IgD-negative memory B cell (primary cell): ENCODE measurements at regions not wholly inside any gene's neighbourhood (a gene's known extent, or its start where the extent isn't known, plus 50 kb on each side); places are given as distances from the start of the nearest gene placed in this dataset.
A peak's percentile ranks its signal among the peaks of the same experiment; 100 is the strongest.

ENCODE experiments used
- H3K27ac Mint-ChIP-seq, 3 donors: one replicate each; pipeline ENCODE4 v1.8.0; 2020 to 2022; ENCODE audit warnings: mild to moderate bottlenecking in 3 of 3, mixed read lengths in 3 of 3, moderate library complexity in 1 of 3
- H3K27me3 Mint-ChIP-seq: one replicate; pipeline ENCODE4 v1.8.0; 2021; ENCODE audit warnings: mixed read lengths
- H3K36me3 Mint-ChIP-seq: one replicate; pipeline ENCODE4 v1.8.0; 2020; ENCODE audit warnings: mild to moderate bottlenecking, mixed read lengths
- H3K4me1 Mint-ChIP-seq, 3 donors: one replicate each; pipeline ENCODE4 v1.8.0; 2020 to 2022; ENCODE audit warnings: mixed read lengths in 3 of 3, mild to moderate bottlenecking in 1 of 3
- H3K4me3 Mint-ChIP-seq, 4 donors: one replicate each; pipeline ENCODE4 v1.8.0; 2020 to 2022; ENCODE audit warnings: mild to moderate bottlenecking in 4 of 4, mixed read lengths in 4 of 4, moderate library complexity in 3 of 4
- H3K9me3 Mint-ChIP-seq, 3 donors: one replicate each; pipeline ENCODE4 v1.8.0; 2020 to 2021; ENCODE audit warnings: mixed read lengths in 3 of 3, mild to moderate bottlenecking in 1 of 3

- no peak overlapping the region for H3K27ac Mint-ChIP-seq
- no peak overlapping the region for H3K4me3 Mint-ChIP-seq
- H3K9me3 Mint-ChIP-seq = peaks cover 0 to 6% (median 2%) of the 10 kb centered on the region in 3 donors
- H3K4me1 Mint-ChIP-seq = no peaks in the 10 kb centered on the region
- peaks cover 3% of the 10 kb centered on the region for H3K27me3 Mint-ChIP-seq
- H3K36me3 Mint-ChIP-seq = no peaks in the 10 kb centered on the region
These were observed 611.7 kb downstream of the UTRN start for GRCh38 chr6:144896871-144897270.

- Mint-ChIP-seq H3K27ac (no peak overlapping the region), H3K9me3 (peaks cover 0 to 12% (median 6%) of the 10 kb centered on the region in 3 donors), H3K27me3 (peaks cover 3% of the 10 kb centered on the region), H3K36me3 (no peaks in the 10 kb centered on the region), H3K4me3 (no peak overlapping the region), H3K4me1 (no peaks in the 10 kb centered on the region)
These were observed 612.3 kb downstream of the UTRN start for GRCh38 chr6:144897441-144897921.

GRCh38 chr6:144898052-144898689, 613.0 kb downstream of the UTRN start:
- Mint-ChIP-seq H3K4me3 (no peak overlapping the region), H3K36me3 (no peaks in the 10 kb centered on the region), H3K27ac (no peak overlapping the region), H3K9me3 (peaks cover 2 to 19% (median 10%) of the 10 kb centered on the region in 3 donors), H3K27me3 (peaks cover 5% of the 10 kb centered on the region), H3K4me1 (no peaks in the 10 kb centered on the region)

- H3K36me3 Mint-ChIP-seq = no peaks in the 10 kb centered on the region
- no peaks in the 10 kb centered on the region for H3K4me1 Mint-ChIP-seq
- peaks cover 8% of the 10 kb centered on the region for H3K27me3 Mint-ChIP-seq
- peaks cover 5 to 19% (median 12%) of the 10 kb centered on the region in 3 donors for H3K9me3 Mint-ChIP-seq
- no peak overlapping the region for H3K27ac Mint-ChIP-seq
- no peak overlapping the region for H3K4me3 Mint-ChIP-seq
These were observed 613.6 kb downstream of the UTRN start for GRCh38 chr6:144898741-144899140.

- Mint-ChIP-seq H3K27ac (no peak overlapping the region), H3K36me3 (no peaks in the 10 kb centered on the region), H3K9me3 (peaks cover 5 to 19% (median 12%) of the 10 kb centered on the region in 3 donors), H3K4me1 (no peaks in the 10 kb centered on the region), H3K27me3 (peaks cover 9% of the 10 kb centered on the region), H3K4me3 (no peak overlapping the region)
These were observed 614.0 kb downstream of the UTRN start for GRCh38 chr6:144899161-144899560.

- Mint-ChIP-seq H3K4me1 (no peaks in the 10 kb centered on the region), H3K4me3 (no peak overlapping the region), H3K27me3 (peaks cover 7% of the 10 kb centered on the region), H3K27ac (no peak overlapping the region), H3K9me3 (peaks cover 5 to 19% (median 12%) of the 10 kb centered on the region in 3 donors), H3K36me3 (no peaks in the 10 kb centered on the region)
These were observed 616.3 kb downstream of the UTRN start for GRCh38 chr6:144901412-144901811.

- Mint-ChIP-seq H3K36me3 (peaks cover 7% of the 10 kb centered on the region), H3K4me1 (peaks cover 0 to 4% (median 3%) of the 10 kb centered on the region in 3 donors), H3K27me3 (peaks cover 8% of the 10 kb centered on the region), H3K9me3 (peaks cover 2 to 3% (median 2%) of the 10 kb centered on the region in 3 donors), H3K4me3 (no peak overlapping the region), H3K27ac (no peak overlapping the region)
These were observed 622.9 kb downstream of the UTRN start for GRCh38 chr6:144908004-144908403.

- peaks cover 0 to 4% (median 3%) of the 10 kb centered on the region in 3 donors for H3K4me1 Mint-ChIP-seq
- H3K27ac Mint-ChIP-seq = peak overlapping the region in 1 of 3 donors; percentile 68
- peaks cover 4% of the 10 kb centered on the region for H3K27me3 Mint-ChIP-seq
- no peaks in the 10 kb centered on the region for H3K9me3 Mint-ChIP-seq
- H3K4me3 Mint-ChIP-seq = no peak overlapping the region
- peaks cover 7% of the 10 kb centered on the region for H3K36me3 Mint-ChIP-seq
These were observed 624.7 kb downstream of the UTRN start for GRCh38 chr6:144909753-144910285.

- no peak overlapping the region for H3K27ac Mint-ChIP-seq
- peaks cover 0 to 4% (median 3%) of the 10 kb centered on the region in 3 donors for H3K4me1 Mint-ChIP-seq
- peaks cover 7% of the 10 kb centered on the region for H3K36me3 Mint-ChIP-seq
- H3K27me3 Mint-ChIP-seq = peaks cover 6% of the 10 kb centered on the region
- H3K4me3 Mint-ChIP-seq = no peak overlapping the region
- no peaks in the 10 kb centered on the region for H3K9me3 Mint-ChIP-seq
These were observed 626.2 kb downstream of the UTRN start for GRCh38 chr6:144911322-144911721.

GRCh38 chr6:144912474-144912873, 627.3 kb downstream of the UTRN start:
- H3K27ac Mint-ChIP-seq = no peak overlapping the region
- no peak overlapping the region for H3K4me3 Mint-ChIP-seq
- H3K36me3 Mint-ChIP-seq = peaks cover 5% of the 10 kb centered on the region
- peaks cover 4% of the 10 kb centered on the region for H3K27me3 Mint-ChIP-seq
- no peaks in the 10 kb centered on the region for H3K9me3 Mint-ChIP-seq
- H3K4me1 Mint-ChIP-seq = peaks cover 0 to 4% (median 3%) of the 10 kb centered on the region in 3 donors

- no peak overlapping the region for H3K4me3 Mint-ChIP-seq
- H3K9me3 Mint-ChIP-seq = no peaks in the 10 kb centered on the region
- H3K27me3 Mint-ChIP-seq = peaks cover 4% of the 10 kb centered on the region
- no peaks in the 10 kb centered on the region for H3K4me1 Mint-ChIP-seq
- H3K27ac Mint-ChIP-seq = no peak overlapping the region
- H3K36me3 Mint-ChIP-seq = no peaks in the 10 kb centered on the region
These were observed 632.9 kb downstream of the UTRN start for GRCh38 chr6:144918073-144918472.

GRCh38 chr6:144919560-144919959, 634.4 kb downstream of the UTRN start:
- Mint-ChIP-seq H3K4me3 (no peak overlapping the region), H3K27ac (no peak overlapping the region), H3K27me3 (peaks cover 4% of the 10 kb centered on the region), H3K9me3 (no peaks in the 10 kb centered on the region), H3K4me1 (no peaks in the 10 kb centered on the region), H3K36me3 (no peaks in the 10 kb centered on the region)

GRCh38 chr6:144920391-144920961, 635.3 kb downstream of the UTRN start:
- H3K27me3 Mint-ChIP-seq = peaks cover 4% of the 10 kb centered on the region
- H3K4me3 Mint-ChIP-seq = no peak overlapping the region
- H3K9me3 Mint-ChIP-seq = no peaks in the 10 kb centered on the region
- no peaks in the 10 kb centered on the region for H3K36me3 Mint-ChIP-seq
- H3K4me1 Mint-ChIP-seq = no peaks in the 10 kb centered on the region
- no peak overlapping the region for H3K27ac Mint-ChIP-seq

GRCh38 chr6:144921206-144921975, 636.3 kb downstream of the UTRN start:
- no peaks in the 10 kb centered on the region for H3K9me3 Mint-ChIP-seq
- H3K27me3 Mint-ChIP-seq = peaks cover 2% of the 10 kb centered on the region
- no peaks in the 10 kb centered on the region for H3K36me3 Mint-ChIP-seq
- no peak overlapping the region for H3K27ac Mint-ChIP-seq
- H3K4me3 Mint-ChIP-seq = no peak overlapping the region
- no peaks in the 10 kb centered on the region for H3K4me1 Mint-ChIP-seq

GRCh38 chr6:144922120-144922722, 637.1 kb downstream of the UTRN start:
- Mint-ChIP-seq H3K27ac (no peak overlapping the region), H3K36me3 (no peaks in the 10 kb centered on the region), H3K4me3 (no peak overlapping the region), H3K9me3 (no peaks in the 10 kb centered on the region), H3K27me3 (peaks cover 2% of the 10 kb centered on the region), H3K4me1 (no peaks in the 10 kb centered on the region)
